Endothelial cell of umbilical vein (primary cell): ENCODE measurements at regions not wholly inside any gene's neighbourhood (a gene's known extent, or its start where the extent isn't known, plus 50 kb on each side); places are given as distances from the start of the nearest gene placed in this dataset.
A peak's percentile ranks its signal among the peaks of the same experiment; 100 is the strongest.

Experiments used
- BruUV-seq: library from RNA; stranded (reverse); fragments of 400-500 nt; replicated peaks from 2 replicates; lab custom pipeline; 2021; lab: Mats Ljungman, UMichigan
- CTCF ChIA-PET: fragments of 300-600, 350-600 bp; sonication (Branson Sonifier 250); formaldehyde crosslinking; loops from one replicate; lab custom pipeline; 2021; ENCODE audit warnings: antibody characterized with exemption, inconsistent platforms; lab: Charles Lee
- POLR2A ChIA-PET: fragments of 300-600, 350-600 bp; sonication (Branson Sonifier 250); formaldehyde crosslinking; loops from one replicate; lab custom pipeline; 2021; ENCODE audit warnings: antibody characterized with exemption, inconsistent platforms; lab: Charles Lee
- DNase-seq: peaks from one replicate; pipeline ENCODE4 v3.0.0-alpha.2; 2011; ENCODE audit warnings: low read depth, low spot score
- FAIRE-seq: peaks from 2 replicates; lab custom pipeline; 2011; peaks lifted over from hg19 to GRCh38; lab: Jason Lieb, UNC
- H2AFZ ChIP-seq: 2 replicates; pipeline ENCODE4 v1.6.0; 2012; ENCODE audit warnings: low read depth, low read length, control low read depth, inconsistent platforms
- H3K27ac ChIP-seq: 2 replicates; pipeline ENCODE4 v1.5.1; 2011; ENCODE audit warnings: low read depth, mild to moderate bottlenecking, control low read depth, low read length, moderate library complexity; ENCODE audit not compliant: insufficient read depth
- H3K27me3 ChIP-seq, 2 experiments: 2 replicates each; pipeline versions ENCODE4 v1.6.0 to v1.6.1; 2011; ENCODE audit warnings: low read length in 2 of 2, mixed read lengths in 1 of 2; ENCODE audit not compliant: control insufficient read depth in 2 of 2, insufficient read depth in 2 of 2
- H3K36me3 ChIP-seq, 2 experiments: 2 replicates in 1 of 2; 3 replicates in 1 of 2; pipeline ENCODE4 v1.5.1; 2011; ENCODE audit warnings: low read length in 2 of 2, mild to moderate bottlenecking in 1 of 2, moderate library complexity in 1 of 2; ENCODE audit not compliant: control insufficient read depth in 2 of 2, insufficient read depth in 2 of 2; ENCODE audit errors: extremely low read depth in 1 of 2
- H3K4me1 ChIP-seq: 3 replicates; pipeline ENCODE4 v1.5.1; 2011; ENCODE audit warnings: mild to moderate bottlenecking, low read length; ENCODE audit not compliant: control insufficient read depth, insufficient read depth; ENCODE audit errors: extremely low read depth
- H3K4me2 ChIP-seq: 2 replicates; pipeline ENCODE4 v1.6.1; 2011; ENCODE audit warnings: low read length, control low read depth, mixed read lengths; ENCODE audit not compliant: insufficient read depth
- H3K4me3 ChIP-seq, 3 experiments: fragments of 200-600 bp in 1 of 3; sonication (generic), shearing (Covaris generic) in 1 of 3; replicated peaks in 1 of 3; 2 replicates each; pipeline ENCODE4 v1.5.1; 2011 to 2016; ENCODE audit warnings: control low read depth in 3 of 3, low read length in 3 of 3, mild to moderate bottlenecking in 2 of 3, inconsistent platforms in 1 of 3, low read depth in 1 of 3, moderate library complexity in 1 of 3; ENCODE audit not compliant: insufficient read depth in 1 of 3
- H3K79me2 ChIP-seq: 2 replicates; pipeline ENCODE4 v1.6.0; 2012; ENCODE audit warnings: low read length, inconsistent platforms; ENCODE audit not compliant: control insufficient read depth, insufficient read depth
- H3K9ac ChIP-seq: replicated peaks from 2 replicates; pipeline ENCODE3; 2011; ENCODE audit warnings: low read length, control low read depth; ENCODE audit not compliant: insufficient read depth; ENCODE audit errors: extremely low read depth
- H3K9me1 ChIP-seq: replicated peaks from 3 replicates; pipeline ENCODE4 v1.6.0; 2011; ENCODE audit warnings: mild to moderate bottlenecking, low read length; ENCODE audit not compliant: control insufficient read depth, insufficient read depth; ENCODE audit errors: extremely low read depth
- H3K9me3 ChIP-seq: replicated peaks from 2 replicates; pipeline ENCODE4 v1.5.1; 2012; ENCODE audit warnings: low read length, inconsistent platforms; ENCODE audit not compliant: control insufficient read depth, insufficient read depth
- H4K20me1 ChIP-seq: replicated peaks from 2 replicates; pipeline ENCODE3; 2011; ENCODE audit warnings: mild to moderate bottlenecking, low read length; ENCODE audit not compliant: control insufficient read depth, insufficient read depth; ENCODE audit errors: extremely low read depth
- EZH2 ChIP-seq: IDR thresholded peaks from 2 replicates; pipeline ENCODE4 v1.6.1; 2012; ENCODE audit warnings: borderline replicate concordance, low read depth, mild to moderate bottlenecking, moderate library complexity, low read length, inconsistent platforms; ENCODE audit not compliant: severe bottlenecking
- FOS ChIP-seq: IDR thresholded peaks from 2 replicates; pipeline ENCODE4 v1.6.1; 2011; ENCODE audit warnings: mild to moderate bottlenecking, low read length, moderate library complexity, borderline replicate concordance; ENCODE audit not compliant: insufficient read depth
- GATA2 ChIP-seq: IDR thresholded peaks from 2 replicates; pipeline ENCODE4 v1.7.0; 2011; ENCODE audit warnings: low read depth, mild to moderate bottlenecking, moderate library complexity, mixed read lengths, low read length; ENCODE audit not compliant: insufficient read length, insufficient read depth
- JUN ChIP-seq: IDR thresholded peaks from 2 replicates; pipeline ENCODE4 v1.6.1; 2011; ENCODE audit warnings: borderline replicate concordance, low read depth; ENCODE audit not compliant: insufficient read length, insufficient read depth
- MAX ChIP-seq: IDR thresholded peaks from 2 replicates; pipeline ENCODE4 v1.6.1; 2011; ENCODE audit not compliant: insufficient read depth, insufficient read length
- MYC ChIP-seq: IDR thresholded peaks from one replicate; pipeline ENCODE4 v1.6.1; 2011; ENCODE audit warnings: mild to moderate bottlenecking, low read depth, low read length
- POLR2A ChIP-seq: IDR thresholded peaks from 2 replicates; pipeline ENCODE4 v1.6.1; 2012; ENCODE audit warnings: low read depth, mild to moderate bottlenecking, control low read depth, low read length
- POLR2AphosphoS5 ChIP-seq: IDR thresholded peaks from 2 replicates; pipeline ENCODE4 v1.6.1; 2012; ENCODE audit warnings: low read depth, mild to moderate bottlenecking, control low read depth, low read length, moderate library complexity; ENCODE audit not compliant: insufficient read depth
- dilution Hi-C: fragments of 300-500 bp; cut with MboI; formaldehyde crosslinking; loops from one replicate; pipeline ENCODE4 v1.15.0; 2019; ENCODE audit warnings: low sequenced_read_pairs; ENCODE audit not compliant: extremely low pct_ligation_motif_present
- intact Hi-C: fragments of 100-400 bp; cut with micrococcal nuclease; formaldehyde crosslinking; loops from one replicate; pipeline ENCODE4 v1.10.0; 2022
- TF ChIP-seq, protein P1 (sequence below), 2 donors: IDR thresholded peaks; 1 replicate in 1 of 2; 2 replicates in 1 of 2; pipeline ENCODE4 v1.5.1; 2011; ENCODE audit warnings: low read length in 2 of 2, mild to moderate bottlenecking in 2 of 2, moderate library complexity in 2 of 2, control low read depth in 1 of 2, inconsistent platforms in 1 of 2, low read depth in 1 of 2; ENCODE audit not compliant: insufficient read depth in 1 of 2; ENCODE audit errors: extremely low read depth in 1 of 2

DNA sequence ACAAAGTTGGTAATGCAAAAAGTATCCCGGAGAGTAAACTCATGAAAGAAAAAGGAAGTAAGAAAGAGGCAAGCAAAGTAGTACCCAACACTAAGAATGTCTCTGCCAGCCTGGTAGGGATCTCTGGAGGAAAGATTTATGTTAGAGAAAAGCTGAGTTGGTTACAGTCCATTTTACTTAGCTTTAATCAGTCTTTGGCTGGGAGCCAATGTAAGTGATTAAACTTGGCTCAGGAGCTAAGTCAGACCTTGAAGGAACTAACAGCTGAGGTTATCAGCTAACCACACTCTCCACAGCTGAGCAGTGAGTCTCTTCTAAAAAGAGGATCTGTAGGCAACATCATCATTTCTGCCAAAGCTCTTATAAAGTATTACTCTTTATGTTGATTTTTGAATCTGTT lies 148.0 kb downstream of the ANKRD7 start:
- FAIRE-seq (no peak), DNase-seq (peak; percentile 5)
- ChIA-PET POLR2A (no interaction called here), CTCF (no interaction called here)
- no peaks in the 10 kb centered on the region for H3K9me1 ChIP-seq
- dilution Hi-C loops: no loop called here
- no peaks in the 10 kb centered on the region for H3K36me3 ChIP-seq
- intact Hi-C loops: no loop called here
- no peaks in the 10 kb centered on the region for H3K4me1 ChIP-seq
- H3K4me2 ChIP-seq: no peak overlapping the region
- no TSS peak for BruUV-seq
- H3K9ac ChIP-seq: no peak overlapping the region
- no peak overlapping the region for H3K4me3 ChIP-seq
- no peaks in the 10 kb centered on the region for H3K79me2 ChIP-seq
- no peak overlapping the region for H2AFZ ChIP-seq
- no peaks in the 10 kb centered on the region for H3K27me3 ChIP-seq
- H4K20me1 ChIP-seq: no peaks in the 10 kb centered on the region
- H3K9me3 ChIP-seq: no peaks in the 10 kb centered on the region
- H3K27ac ChIP-seq: no peak overlapping the region
- TF ChIP-seq EZH2: no peak
- TF ChIP-seq POLR2A: no peak
- no peak for TF ChIP-seq MYC
- TF ChIP-seq FOS: no peak
- TF ChIP-seq JUN: no peak
- TF ChIP-seq POLR2AphosphoS5: no peak
- TF ChIP-seq MAX: no peak
- no peak for TF ChIP-seq GATA2
- TF ChIP-seq, protein P1, sequence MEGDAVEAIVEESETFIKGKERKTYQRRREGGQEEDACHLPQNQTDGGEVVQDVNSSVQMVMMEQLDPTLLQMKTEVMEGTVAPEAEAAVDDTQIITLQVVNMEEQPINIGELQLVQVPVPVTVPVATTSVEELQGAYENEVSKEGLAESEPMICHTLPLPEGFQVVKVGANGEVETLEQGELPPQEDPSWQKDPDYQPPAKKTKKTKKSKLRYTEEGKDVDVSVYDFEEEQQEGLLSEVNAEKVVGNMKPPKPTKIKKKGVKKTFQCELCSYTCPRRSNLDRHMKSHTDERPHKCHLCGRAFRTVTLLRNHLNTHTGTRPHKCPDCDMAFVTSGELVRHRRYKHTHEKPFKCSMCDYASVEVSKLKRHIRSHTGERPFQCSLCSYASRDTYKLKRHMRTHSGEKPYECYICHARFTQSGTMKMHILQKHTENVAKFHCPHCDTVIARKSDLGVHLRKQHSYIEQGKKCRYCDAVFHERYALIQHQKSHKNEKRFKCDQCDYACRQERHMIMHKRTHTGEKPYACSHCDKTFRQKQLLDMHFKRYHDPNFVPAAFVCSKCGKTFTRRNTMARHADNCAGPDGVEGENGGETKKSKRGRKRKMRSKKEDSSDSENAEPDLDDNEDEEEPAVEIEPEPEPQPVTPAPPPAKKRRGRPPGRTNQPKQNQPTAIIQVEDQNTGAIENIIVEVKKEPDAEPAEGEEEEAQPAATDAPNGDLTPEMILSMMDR (IDR thresholded peaks at IDR 0.05; ENCODE audit: extremely low read depth in 1 of 2, insufficient read depth in 1 of 2, low read depth in 1 of 2, low read length in 2 of 2): no peak
